HAP-1 (cell line): ENCODE measurements at regions not wholly inside any gene's neighbourhood (a gene's known extent, or its start where the extent isn't known, plus 50 kb on each side); places are given as distances from the start of the nearest gene placed in this dataset.
A peak's percentile ranks its signal among the peaks of the same experiment; 100 is the strongest.

Experiments used
- DNase-seq, 2 experiments: peaks; one replicate each; pipeline ENCODE4 v3.0.0-alpha.2; 2016 to 2020; ENCODE audit warnings: low spot score in 2 of 2
- H3K27me3 ChIP-seq: fragments of 250-450 bp; sonication (Bioruptor Pico); 2 replicates; pipeline ENCODE4 v1.5.1; 2020; ENCODE audit warnings: low read depth, mild to moderate bottlenecking, moderate library complexity
- H3K36me3 ChIP-seq: fragments of 250-450 bp; sonication (Bioruptor Pico); replicated peaks from 2 replicates; pipeline ENCODE4 v1.5.1; 2020; ENCODE audit warnings: mild to moderate bottlenecking
- H3K4me1 ChIP-seq: fragments of 250-450 bp; sonication (Bioruptor Pico); 2 replicates; pipeline ENCODE4 v1.5.1; 2020; ENCODE audit warnings: mild to moderate bottlenecking
- H3K4me3 ChIP-seq: fragments of 250-450 bp; sonication (Bioruptor Pico); 2 replicates; pipeline ENCODE4 v1.5.1; 2020; ENCODE audit warnings: mild to moderate bottlenecking, moderate library complexity
- H3K9me3 ChIP-seq: fragments of 250-450 bp; sonication (Bioruptor Pico); 2 replicates; pipeline ENCODE4 v1.5.1; 2020; ENCODE audit warnings: mild to moderate bottlenecking, moderate library complexity
- in situ Hi-C: fragments of 300-500 bp; cut with MboI; formaldehyde crosslinking; loops from 3 replicates; pipeline ENCODE4 v1.14.3; 2020; ENCODE audit warnings: low sequenced_read_pairs, inconsistent platforms, mixed read lengths

DNA sequence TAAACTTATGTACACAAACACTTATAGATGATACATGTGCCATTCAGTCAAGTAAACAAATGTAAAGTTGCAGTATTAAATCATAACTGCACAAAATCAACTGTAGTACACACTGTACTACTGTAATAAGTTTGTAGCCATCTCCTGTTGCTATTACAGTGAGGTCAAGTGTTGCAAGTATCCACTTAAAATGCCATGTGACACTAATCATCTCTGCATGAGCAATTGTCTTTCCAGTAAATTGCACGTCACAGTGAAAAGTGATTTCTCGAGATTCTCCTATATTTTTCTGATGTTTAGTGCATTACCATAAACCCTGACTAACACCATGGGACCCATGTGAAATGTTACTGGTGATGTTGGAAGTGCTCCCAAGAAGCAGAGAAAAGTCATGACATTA lies 293.3 kb upstream of the SP4 start:
- Histone ChIP-seq H3K36me3 (no peaks in the 10 kb centered on the region), H3K4me1 (no peaks in the 10 kb centered on the region), H3K9me3 (no peaks in the 10 kb centered on the region), H3K27me3 (peaks cover 9% of the 10 kb centered on the region), H3K4me3 (no peak overlapping the region)
- DNase-seq: no peak
- in situ Hi-C loops: no loop called here

DNA sequence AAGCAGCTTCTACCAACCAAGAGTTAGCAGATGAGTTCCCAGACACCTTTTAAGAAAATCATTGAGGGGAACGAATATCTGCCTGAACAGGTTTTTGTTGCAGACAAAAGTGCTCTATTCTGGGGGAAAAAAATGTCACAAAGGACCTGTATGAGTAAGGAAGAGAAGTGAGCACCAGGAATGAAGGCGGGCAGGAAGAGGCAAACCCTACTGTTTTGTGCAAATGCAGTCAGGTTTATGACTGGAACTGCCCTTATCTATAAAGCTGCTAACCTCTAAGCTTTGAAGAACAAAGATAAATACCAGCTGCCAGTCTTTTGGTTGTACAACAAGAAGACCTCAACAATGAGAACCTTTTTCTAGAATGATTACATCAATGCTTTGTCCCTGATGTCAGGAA lies 292.4 kb upstream of the SP4 start:
- Histone ChIP-seq H3K4me1 (no peaks in the 10 kb centered on the region), H3K9me3 (no peaks in the 10 kb centered on the region), H3K4me3 (no peak overlapping the region), H3K27me3 (peaks cover 17% of the 10 kb centered on the region), H3K36me3 (no peaks in the 10 kb centered on the region)
- in situ Hi-C loops: no loop called here
- DNase-seq: no peak

DNA sequence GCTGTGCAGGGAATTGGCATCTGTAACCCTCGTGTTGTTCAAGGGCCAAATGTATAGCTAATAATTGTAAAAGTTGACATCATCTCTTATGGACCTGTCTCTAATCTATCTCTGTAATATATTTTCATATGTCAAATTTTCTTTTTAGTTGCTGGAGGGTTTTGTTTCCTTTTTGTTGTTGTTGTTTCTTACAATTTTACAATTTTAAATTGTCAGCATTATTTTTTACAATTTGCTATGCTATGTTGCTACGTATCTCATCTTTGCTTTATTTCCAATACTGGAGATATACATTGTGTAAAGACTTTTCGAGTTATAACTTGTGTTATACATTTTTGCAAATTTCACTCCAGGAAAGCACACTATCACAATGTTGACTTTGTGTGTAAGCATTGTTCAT lies 290.2 kb upstream of the SP4 start:
- no peaks in the 10 kb centered on the region for H3K36me3 ChIP-seq
- in situ Hi-C loops: no loop called here
- DNase-seq: no peak
- no peaks in the 10 kb centered on the region for H3K9me3 ChIP-seq
- H3K4me3 ChIP-seq: no peak overlapping the region
- H3K4me1 ChIP-seq: no peaks in the 10 kb centered on the region
- H3K27me3 ChIP-seq: peaks cover 23% of the 10 kb centered on the region

DNA sequence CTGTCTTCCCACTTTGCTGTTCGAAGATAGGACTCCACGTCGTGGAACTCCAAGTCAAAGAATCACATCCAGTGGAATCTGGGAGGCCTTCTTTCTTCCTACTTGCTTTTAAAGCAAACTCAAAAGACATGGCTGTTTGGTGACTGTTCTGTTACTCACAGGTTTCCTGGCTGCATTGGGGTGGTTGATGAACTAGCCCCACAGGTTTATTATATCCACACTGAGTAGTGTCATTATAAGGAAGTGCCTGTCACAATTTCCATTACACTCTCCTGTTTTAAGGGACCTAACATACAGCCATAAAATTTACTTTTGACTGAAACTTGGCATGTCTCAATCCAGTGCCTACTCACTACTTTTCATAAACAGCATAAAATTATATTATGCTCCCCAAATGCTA lies 287.3 kb upstream of the SP4 start:
- no peaks in the 10 kb centered on the region for H3K4me1 ChIP-seq
- no peak for DNase-seq
- peaks cover 29% of the 10 kb centered on the region for H3K27me3 ChIP-seq
- in situ Hi-C loops: no loop called here
- no peaks in the 10 kb centered on the region for H3K9me3 ChIP-seq
- no peaks in the 10 kb centered on the region for H3K36me3 ChIP-seq
- no peak overlapping the region for H3K4me3 ChIP-seq

DNA sequence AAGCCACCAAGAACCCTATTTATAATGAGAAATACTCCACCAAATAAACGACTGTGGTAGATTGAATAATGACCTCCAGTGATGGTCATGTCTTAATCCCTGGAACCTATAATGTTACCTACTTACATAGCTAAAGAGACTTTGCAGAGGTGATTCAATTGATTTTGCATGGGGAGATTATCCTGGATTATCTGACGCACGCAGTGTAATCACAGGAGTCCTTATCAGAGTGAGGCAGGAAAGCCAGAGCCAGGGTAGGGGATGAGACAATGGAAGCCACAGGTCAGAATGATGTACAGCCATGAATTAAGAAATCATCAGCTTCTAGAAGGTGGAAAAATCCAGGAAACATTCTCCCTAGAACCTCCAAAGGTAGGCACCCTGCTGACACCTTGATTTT lies 286.4 kb upstream of the SP4 start:
- Histone ChIP-seq H3K36me3 (no peaks in the 10 kb centered on the region), H3K27me3 (peaks cover 29% of the 10 kb centered on the region)
- in situ Hi-C loops: no loop called here

DNA sequence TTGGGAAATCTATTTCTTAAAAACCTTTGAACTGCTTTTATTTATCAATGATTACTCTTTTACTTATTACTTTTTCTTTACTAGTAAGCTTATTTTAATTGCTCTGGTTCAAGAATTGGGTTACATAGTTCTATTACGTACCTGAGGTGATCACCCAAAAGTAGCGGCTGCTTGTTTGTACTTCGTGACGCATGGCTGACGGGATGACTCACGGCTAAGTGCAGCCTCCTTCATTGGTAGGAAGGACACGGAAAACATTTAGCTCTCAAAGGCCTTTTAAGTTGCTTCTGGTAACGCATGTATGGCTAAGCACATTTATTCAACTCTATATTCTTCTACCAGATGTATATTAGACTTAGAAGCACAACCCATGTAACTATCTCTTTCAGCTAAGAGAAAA lies 285.8 kb upstream of the SP4 start:
- in situ Hi-C loops: no loop called here
- no peak for DNase-seq
- H3K9me3 ChIP-seq: no peaks in the 10 kb centered on the region
- H3K36me3 ChIP-seq: no peaks in the 10 kb centered on the region
- H3K4me3 ChIP-seq: no peak overlapping the region
- no peaks in the 10 kb centered on the region for H3K4me1 ChIP-seq
- peaks cover 29% of the 10 kb centered on the region for H3K27me3 ChIP-seq

More for the DNA sequence above, 286.4 kb upstream of the SP4 start:
- no peaks in the 10 kb centered on the region for H3K4me1 ChIP-seq
- no peak for DNase-seq
- H3K9me3 ChIP-seq: no peaks in the 10 kb centered on the region
- no peak overlapping the region for H3K4me3 ChIP-seq

DNA sequence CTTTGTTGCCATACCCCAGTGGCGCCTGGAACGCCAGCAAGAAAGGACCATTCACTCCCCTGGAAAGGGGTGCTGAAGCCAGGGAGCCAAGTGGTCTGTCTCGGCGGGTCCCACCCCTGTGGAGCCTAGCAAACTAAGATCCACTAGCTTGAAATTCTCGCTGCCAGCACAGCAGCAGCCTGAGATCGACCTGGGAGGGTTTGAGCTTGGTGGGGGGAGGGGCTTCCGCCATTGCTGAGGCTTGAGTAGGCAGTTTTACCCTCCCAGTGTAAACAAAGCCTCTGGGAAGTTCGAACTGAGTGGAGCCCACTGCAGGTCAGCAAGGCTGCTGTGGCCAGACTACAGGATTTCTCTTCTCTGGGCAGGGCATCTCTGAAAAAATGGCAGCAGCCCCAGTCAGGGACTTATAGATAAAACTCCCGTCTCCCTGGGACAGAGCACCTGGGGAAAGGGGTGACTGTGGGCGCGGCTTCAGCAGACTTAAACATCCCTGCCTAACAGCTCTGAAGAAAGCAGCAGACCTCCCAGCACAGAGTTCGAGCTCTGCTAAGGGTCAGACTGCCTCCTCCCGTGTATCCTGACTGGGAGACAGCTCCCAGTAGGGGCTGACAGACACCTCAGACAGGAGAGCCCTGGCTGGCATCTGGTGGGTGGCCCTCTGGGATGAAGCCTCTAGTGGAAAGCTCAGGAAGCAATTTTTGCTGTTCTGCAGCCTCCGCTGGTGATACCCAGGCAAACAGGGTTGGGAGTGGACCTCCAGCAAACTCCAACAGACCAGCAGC lies 281.1 kb upstream of the SP4 start:
- no peaks in the 10 kb centered on the region for H3K4me1 ChIP-seq
- H3K36me3 ChIP-seq: no peaks in the 10 kb centered on the region
- H3K27me3 ChIP-seq: peaks cover 7% of the 10 kb centered on the region
- in situ Hi-C loops: no loop called here
- H3K4me3 ChIP-seq: no peak overlapping the region
- DNase-seq: peak in 1 of 2 experiments; percentile 27
- no peaks in the 10 kb centered on the region for H3K9me3 ChIP-seq

DNA sequence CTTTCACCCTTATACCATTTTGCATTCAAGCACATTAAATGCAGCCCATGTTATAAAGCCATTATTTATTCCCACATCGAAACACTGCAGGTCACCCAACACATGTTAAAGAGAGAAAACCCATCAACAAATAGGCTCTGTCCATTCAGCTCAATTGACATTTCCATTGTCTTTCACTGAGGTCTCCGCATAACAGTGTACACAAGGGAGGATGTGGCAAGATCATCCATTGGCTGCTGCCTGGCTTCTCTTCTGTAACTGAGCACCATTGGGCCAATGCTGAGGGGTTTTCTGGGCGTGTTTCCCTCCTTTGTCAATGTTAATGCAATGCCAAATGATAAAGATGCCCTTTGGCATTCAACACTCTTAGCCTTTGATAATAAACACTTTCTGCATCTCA lies 278.1 kb upstream of the SP4 start:
- Histone ChIP-seq H3K9me3 (no peaks in the 10 kb centered on the region), H3K27me3 (no peaks in the 10 kb centered on the region; the same call in 1 of the 2 replicates), H3K4me1 (no peaks in the 10 kb centered on the region), H3K4me3 (no peak overlapping the region), H3K36me3 (no peaks in the 10 kb centered on the region)
- in situ Hi-C loops: no loop called here
- no peak for DNase-seq

DNA sequence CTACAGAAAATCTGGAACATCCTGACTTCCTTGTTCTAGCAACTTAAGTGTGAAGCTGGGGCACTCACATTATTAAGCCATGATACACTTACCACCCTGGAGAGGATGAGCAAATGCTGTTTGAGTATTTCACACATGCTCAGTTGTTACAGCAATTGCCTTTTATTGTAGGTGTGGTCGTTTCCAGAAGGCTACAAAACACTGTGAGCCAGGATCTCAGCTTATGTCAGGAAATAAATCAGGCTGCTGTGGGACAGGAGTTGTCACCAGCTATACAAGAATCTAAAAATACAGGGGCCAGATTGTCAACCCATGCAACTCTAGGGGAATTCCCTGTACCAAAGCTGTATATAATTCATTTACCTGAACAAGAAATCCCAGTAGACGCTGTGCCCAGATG lies 273.3 kb upstream of the SP4 start:
- no peak overlapping the region for H3K4me3 ChIP-seq
- no peaks in the 10 kb centered on the region; the same call in 1 of the 2 replicates for H3K27me3 ChIP-seq
- H3K4me1 ChIP-seq: no peaks in the 10 kb centered on the region
- H3K36me3 ChIP-seq: no peaks in the 10 kb centered on the region
- no peaks in the 10 kb centered on the region for H3K9me3 ChIP-seq
- in situ Hi-C loops: no loop called here
- no peak for DNase-seq

DNA sequence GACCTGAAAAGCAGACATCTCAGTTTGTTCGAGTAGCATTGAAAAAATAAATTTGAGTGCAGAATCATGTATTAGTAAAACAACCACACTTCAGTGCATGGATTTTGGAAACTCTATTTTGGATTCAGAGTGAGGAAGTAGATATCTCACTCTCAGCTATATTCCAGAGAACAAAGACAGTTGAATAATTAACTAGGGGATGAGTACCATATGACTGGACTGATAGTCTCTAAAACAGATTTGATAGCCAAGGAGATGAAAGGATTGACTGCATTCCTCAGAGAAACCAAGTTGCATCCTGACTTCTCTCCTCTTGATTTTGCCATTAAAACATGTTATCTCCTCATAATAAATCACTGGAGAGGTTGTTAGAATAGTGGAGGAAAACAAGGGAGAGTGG lies 268.4 kb upstream of the SP4 start:
- Histone ChIP-seq H3K4me3 (no peak overlapping the region), H3K36me3 (no peaks in the 10 kb centered on the region), H3K4me1 (no peaks in the 10 kb centered on the region), H3K9me3 (no peaks in the 10 kb centered on the region), H3K27me3 (peaks cover 2% of the 10 kb centered on the region; the same call in 1 of the 2 replicates)
- DNase-seq: no peak
- in situ Hi-C loops: no loop called here

DNA sequence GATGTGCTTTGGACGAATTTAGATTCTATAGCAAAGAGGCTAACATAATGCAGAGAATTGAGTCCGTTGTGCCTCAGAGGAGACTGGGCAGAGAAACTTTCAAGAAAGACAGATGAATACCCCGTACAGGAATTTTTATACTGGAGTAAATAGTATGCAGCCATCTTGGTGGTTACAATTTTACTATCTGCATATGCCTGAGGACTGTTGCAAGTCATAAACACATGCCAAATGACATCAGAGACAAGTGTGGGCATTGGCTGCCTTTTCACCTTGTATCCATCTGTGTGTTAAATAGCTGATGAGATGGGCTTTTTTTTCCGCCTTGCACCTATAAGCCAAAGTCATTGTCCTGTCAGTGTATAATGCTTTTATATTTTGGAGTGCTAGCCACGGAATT lies 267.5 kb upstream of the SP4 start:
- Histone ChIP-seq H3K4me1 (no peaks in the 10 kb centered on the region), H3K27me3 (peaks cover 2% of the 10 kb centered on the region; the same call in 1 of the 2 replicates), H3K9me3 (no peaks in the 10 kb centered on the region), H3K36me3 (no peaks in the 10 kb centered on the region), H3K4me3 (no peak overlapping the region)
- DNase-seq: no peak
- in situ Hi-C loops: no loop called here

DNA sequence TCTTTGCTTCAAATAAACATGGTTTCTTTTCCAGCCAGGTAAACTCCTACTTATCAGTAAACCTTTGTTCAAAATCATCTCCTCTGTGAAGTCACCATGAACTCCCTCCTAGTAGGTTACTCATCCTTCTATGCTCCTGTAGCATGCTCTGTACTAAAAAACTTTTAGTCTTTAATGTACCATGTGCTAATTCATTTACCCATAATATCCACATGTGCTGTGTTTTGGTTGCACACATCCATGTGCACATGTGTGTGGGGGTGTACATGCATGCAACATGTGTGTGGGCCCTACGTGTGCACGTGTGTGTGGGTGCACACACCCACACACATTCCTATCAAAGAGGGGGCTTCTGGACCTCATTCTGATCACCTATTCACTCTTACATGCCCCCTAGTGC lies 259.9 kb upstream of the SP4 start:
- Histone ChIP-seq H3K4me3 (no peak overlapping the region), H3K27me3 (peaks cover 6% of the 10 kb centered on the region), H3K9me3 (no peaks in the 10 kb centered on the region), H3K36me3 (no peaks in the 10 kb centered on the region), H3K4me1 (no peaks in the 10 kb centered on the region)
- in situ Hi-C loops: no loop called here
- no peak for DNase-seq

DNA sequence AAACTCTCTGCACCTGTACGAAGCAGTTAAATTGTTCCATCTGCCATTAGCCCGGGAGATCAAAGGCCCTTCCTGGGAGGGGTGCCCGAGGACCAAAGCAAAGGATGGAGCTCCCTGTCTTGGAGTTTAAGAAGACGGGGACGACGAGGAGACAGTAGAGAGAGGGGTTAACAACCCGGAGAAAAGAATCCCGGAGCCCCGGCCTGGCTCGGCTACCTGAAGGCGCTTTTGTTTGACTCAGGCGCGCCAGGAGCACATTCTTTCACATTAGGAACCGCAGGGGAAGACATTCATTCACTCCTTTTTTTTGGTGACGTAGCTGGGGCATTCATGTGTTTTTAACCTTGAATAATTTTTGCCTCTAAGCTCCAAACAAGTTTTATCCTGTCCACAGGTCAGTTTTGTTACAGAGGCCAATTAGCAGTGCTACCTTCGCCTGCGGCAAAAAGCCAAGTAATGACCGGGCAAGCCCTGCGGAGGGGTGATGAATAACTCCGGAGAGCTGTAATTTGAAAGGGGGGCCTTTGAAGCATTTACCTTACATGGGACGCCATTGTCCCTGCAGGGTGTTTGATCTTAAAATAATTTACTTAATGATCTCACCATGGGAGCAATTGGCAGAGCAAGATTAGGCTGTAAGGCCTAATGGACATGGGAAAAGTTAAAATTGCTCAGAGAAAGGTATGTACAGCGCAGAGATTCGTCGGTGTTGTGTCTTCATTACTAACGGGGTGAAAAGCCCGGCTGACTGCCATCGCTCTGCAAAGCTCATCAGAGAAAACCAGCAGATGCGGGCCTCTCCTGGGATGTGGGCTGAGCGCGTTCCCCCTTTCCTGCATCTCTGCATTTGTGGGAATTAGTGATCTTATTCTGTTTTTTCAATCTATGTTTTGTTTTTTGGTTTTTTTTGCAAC lies 258.0 kb upstream of the SP4 start:
- in situ Hi-C loops: no loop called here
- Histone ChIP-seq H3K36me3 (no peaks in the 10 kb centered on the region), H3K4me1 (no peaks in the 10 kb centered on the region), H3K9me3 (no peaks in the 10 kb centered on the region), H3K4me3 (no peak overlapping the region), H3K27me3 (peaks cover 6% of the 10 kb centered on the region)
- no peak for DNase-seq

DNA sequence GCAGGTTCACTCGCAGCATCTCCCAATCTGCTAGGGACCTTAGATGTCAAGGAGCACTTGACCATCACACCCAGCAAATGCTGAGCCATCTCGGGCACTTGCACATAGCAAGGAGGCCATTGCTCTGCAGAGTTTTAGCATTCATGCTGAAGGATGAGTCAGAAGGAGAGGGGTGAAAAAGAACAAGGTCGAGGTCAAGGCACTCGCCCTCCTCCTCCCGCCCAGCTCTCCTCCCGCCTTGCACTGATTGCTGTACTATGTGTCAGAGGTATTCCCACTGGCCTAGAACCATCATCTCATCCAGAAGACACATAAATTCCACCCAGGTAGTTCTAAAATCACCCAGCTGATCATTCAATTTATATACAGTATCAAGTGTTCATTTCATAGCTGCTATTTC lies 255.1 kb upstream of the SP4 start:
- Histone ChIP-seq H3K4me1 (no peaks in the 10 kb centered on the region), H3K36me3 (no peaks in the 10 kb centered on the region), H3K4me3 (no peak overlapping the region), H3K9me3 (no peaks in the 10 kb centered on the region), H3K27me3 (peaks cover 6% of the 10 kb centered on the region)
- in situ Hi-C loops: no loop called here
- DNase-seq: no peak
